Stomach (tissue), 4 donors: ENCODE measurements at regions not wholly inside any gene's neighbourhood (a gene's known extent, or its start where the extent isn't known, plus 50 kb on each side); places are given as distances from the start of the nearest gene placed in this dataset.

Source experiments
- POLR2AphosphoS5 ChIP-seq, 3 donors: sonication (generic); formaldehyde crosslinking; IDR thresholded peaks; one replicate each; pipeline ENCODE4 v1.6.1; 2016; ENCODE audit warnings: antibody characterized with exemption in 3 of 3
- TF ChIP-seq, protein P1 (sequence below), 7 experiments: fragments of 450-650 bp in 4 of 7; fragments of 200-600 bp in 3 of 7; sonication (generic) in 3 of 7; IDR thresholded peaks; one replicate each; pipeline ENCODE4 v1.5.1; 2016 to 2019; ENCODE audit warnings: antibody characterized with exemption in 7 of 7, control low read depth in 2 of 7, mild to moderate bottlenecking in 1 of 7

DNA sequence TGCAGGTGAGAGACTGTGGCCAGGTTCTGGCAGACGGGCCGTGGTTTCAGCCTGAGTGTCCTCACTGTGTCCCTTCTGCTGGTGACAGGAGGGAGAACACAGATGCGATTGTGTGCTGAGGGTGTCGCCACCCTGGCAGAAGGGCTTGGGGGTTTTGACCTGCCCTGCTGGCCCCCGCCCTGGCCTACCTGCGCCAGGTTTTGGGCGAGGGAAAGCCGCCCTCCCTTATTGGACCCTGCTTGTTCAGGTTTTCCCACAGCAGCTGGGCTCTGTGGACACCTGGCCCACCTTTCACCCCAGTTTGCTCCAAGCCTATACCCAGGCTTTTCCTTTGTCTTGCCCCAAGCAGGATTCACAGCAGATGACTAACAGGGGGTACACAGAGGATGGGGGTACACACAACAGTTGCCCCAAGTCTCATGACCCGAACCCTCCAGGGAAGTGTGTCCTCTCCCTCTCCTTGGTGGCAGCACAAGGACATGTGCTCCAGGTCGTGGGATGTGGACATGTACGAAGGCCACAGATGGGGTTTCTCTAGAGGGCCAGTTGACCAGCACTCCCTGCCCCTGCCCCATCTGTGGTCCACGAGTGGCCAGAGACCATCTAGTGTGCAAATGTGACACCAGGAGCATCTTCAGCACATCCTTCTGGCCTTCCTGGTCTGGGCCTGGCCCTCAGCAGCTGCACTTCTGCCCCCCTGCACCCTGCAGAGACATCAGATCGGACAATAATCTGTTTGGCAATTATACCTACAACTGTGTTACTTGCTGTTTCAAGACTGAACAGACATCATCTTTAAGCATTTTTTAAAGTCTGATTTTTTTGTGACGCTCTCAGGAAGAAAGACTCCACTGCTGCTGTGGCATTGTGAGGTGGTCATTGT is 265.8 kb upstream of the IRX4 start:
- TF ChIP-seq, protein P1, sequence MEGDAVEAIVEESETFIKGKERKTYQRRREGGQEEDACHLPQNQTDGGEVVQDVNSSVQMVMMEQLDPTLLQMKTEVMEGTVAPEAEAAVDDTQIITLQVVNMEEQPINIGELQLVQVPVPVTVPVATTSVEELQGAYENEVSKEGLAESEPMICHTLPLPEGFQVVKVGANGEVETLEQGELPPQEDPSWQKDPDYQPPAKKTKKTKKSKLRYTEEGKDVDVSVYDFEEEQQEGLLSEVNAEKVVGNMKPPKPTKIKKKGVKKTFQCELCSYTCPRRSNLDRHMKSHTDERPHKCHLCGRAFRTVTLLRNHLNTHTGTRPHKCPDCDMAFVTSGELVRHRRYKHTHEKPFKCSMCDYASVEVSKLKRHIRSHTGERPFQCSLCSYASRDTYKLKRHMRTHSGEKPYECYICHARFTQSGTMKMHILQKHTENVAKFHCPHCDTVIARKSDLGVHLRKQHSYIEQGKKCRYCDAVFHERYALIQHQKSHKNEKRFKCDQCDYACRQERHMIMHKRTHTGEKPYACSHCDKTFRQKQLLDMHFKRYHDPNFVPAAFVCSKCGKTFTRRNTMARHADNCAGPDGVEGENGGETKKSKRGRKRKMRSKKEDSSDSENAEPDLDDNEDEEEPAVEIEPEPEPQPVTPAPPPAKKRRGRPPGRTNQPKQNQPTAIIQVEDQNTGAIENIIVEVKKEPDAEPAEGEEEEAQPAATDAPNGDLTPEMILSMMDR (IDR thresholded peaks at IDR 0.05) = no peak
- no peak for TF ChIP-seq POLR2AphosphoS5 (IDR thresholded peaks at IDR 0.05)
